SJSA1 (cell line): ENCODE measurements at regions not wholly inside any gene's neighbourhood (a gene's known extent, or its start where the extent isn't known, plus 50 kb on each side); places are given as distances from the start of the nearest gene placed in this dataset.

ENCODE experiments used
- DNase-seq, 2 experiments: peaks; one replicate each; pipeline ENCODE4 v3.0.0-alpha.2; 2015 to 2020; ENCODE audit warnings: low spot score in 2 of 2, low read depth in 1 of 2
- H3K27ac ChIP-seq: fragments of 250-450 bp; sonication (Bioruptor Pico); 2 replicates; pipeline ENCODE4 v1.5.1; 2020; ENCODE audit warnings: mild to moderate bottlenecking, moderate library complexity
- H3K27me3 ChIP-seq: fragments of 250-450 bp; sonication (Bioruptor Pico); replicated peaks from 2 replicates; pipeline ENCODE4 v1.5.1; 2020; ENCODE audit warnings: mild to moderate bottlenecking, moderate library complexity
- H3K36me3 ChIP-seq: fragments of 250-450 bp; sonication (Bioruptor Pico); 2 replicates; pipeline ENCODE4 v1.5.1; 2020; ENCODE audit warnings: mild to moderate bottlenecking
- H3K4me1 ChIP-seq: fragments of 250-450 bp; sonication (Bioruptor Pico); replicated peaks from 2 replicates; pipeline ENCODE4 v1.6.1; 2021; ENCODE audit warnings: mild to moderate bottlenecking
- H3K4me3 ChIP-seq: fragments of 250-450 bp; sonication (Bioruptor Pico); 2 replicates; pipeline ENCODE4 v1.5.1; 2020; ENCODE audit warnings: mild to moderate bottlenecking
- H3K9me3 ChIP-seq: fragments of 250-450 bp; sonication (Bioruptor Pico); replicated peaks from 2 replicates; pipeline ENCODE4 v1.5.1; 2020; ENCODE audit warnings: mild to moderate bottlenecking

- no peaks in the 10 kb centered on the region for H3K36me3 ChIP-seq
- no peak overlapping the region for H3K4me3 ChIP-seq
- no peaks in the 10 kb centered on the region for H3K27me3 ChIP-seq
- DNase-seq: no peak
- no peak overlapping the region for H3K27ac ChIP-seq
- H3K4me1 ChIP-seq: peaks cover 13% of the 10 kb centered on the region
- no peaks in the 10 kb centered on the region for H3K9me3 ChIP-seq
These were observed 97.1 kb upstream of the PLEKHG7 start for GRCh38 chr12:92605621-92606170.

- H3K4me3 ChIP-seq: no peak overlapping the region
- peaks cover 13% of the 10 kb centered on the region for H3K4me1 ChIP-seq
- no peak overlapping the region for H3K27ac ChIP-seq
- no peaks in the 10 kb centered on the region for H3K36me3 ChIP-seq
- DNase-seq: no peak
- H3K27me3 ChIP-seq: no peaks in the 10 kb centered on the region
- peaks cover 3% of the 10 kb centered on the region; the same call in 1 of the 2 replicates for H3K9me3 ChIP-seq
These were observed 98.0 kb upstream of the PLEKHG7 start for GRCh38 chr12:92604786-92605185.

GRCh38 chr12:92603741-92604432 lies 98.9 kb upstream of the PLEKHG7 start:
- Histone ChIP-seq H3K4me1 (peaks cover 13% of the 10 kb centered on the region), H3K27me3 (no peaks in the 10 kb centered on the region), H3K4me3 (no peak overlapping the region), H3K36me3 (no peaks in the 10 kb centered on the region), H3K9me3 (peaks cover 3% of the 10 kb centered on the region; the same call in 1 of the 2 replicates), H3K27ac (no peak overlapping the region)
- DNase-seq: no peak

- H3K4me3 ChIP-seq: no peak overlapping the region
- no peaks in the 10 kb centered on the region for H3K27me3 ChIP-seq
- H3K27ac ChIP-seq: peak overlapping the region; percentile 79
- no peaks in the 10 kb centered on the region for H3K36me3 ChIP-seq
- peaks cover 3% of the 10 kb centered on the region; the same call in 1 of the 2 replicates for H3K9me3 ChIP-seq
- peaks cover 13% of the 10 kb centered on the region for H3K4me1 ChIP-seq
- no peak for DNase-seq
These were observed 99.7 kb upstream of the PLEKHG7 start for GRCh38 chr12:92602930-92603623.

- Histone ChIP-seq H3K27me3 (no peaks in the 10 kb centered on the region), H3K9me3 (peaks cover 3% of the 10 kb centered on the region; the same call in 1 of the 2 replicates), H3K27ac (peak overlapping the region; percentile 79), H3K36me3 (no peaks in the 10 kb centered on the region), H3K4me3 (no peak overlapping the region), H3K4me1 (peaks cover 18% of the 10 kb centered on the region)
- DNase-seq: peak in 1 of 2 experiments; percentile 60
These were observed 100.3 kb upstream of the PLEKHG7 start for GRCh38 chr12:92602476-92602875.

- H3K9me3 ChIP-seq: peaks cover 3% of the 10 kb centered on the region; the same call in 1 of the 2 replicates
- H3K4me3 ChIP-seq: no peak overlapping the region
- H3K27ac ChIP-seq: peak overlapping the region; percentile 79
- DNase-seq: no peak
- H3K27me3 ChIP-seq: no peaks in the 10 kb centered on the region
- H3K36me3 ChIP-seq: no peaks in the 10 kb centered on the region
- peaks cover 21% of the 10 kb centered on the region for H3K4me1 ChIP-seq
These were observed 101.1 kb upstream of the PLEKHG7 start for GRCh38 chr12:92601680-92602079.

GRCh38 chr12:92601176-92601575 lies 101.6 kb upstream of the PLEKHG7 start:
- H3K4me3 ChIP-seq: no peak overlapping the region
- H3K27ac ChIP-seq: no peak overlapping the region
- H3K36me3 ChIP-seq: no peaks in the 10 kb centered on the region
- H3K4me1 ChIP-seq: peaks cover 26% of the 10 kb centered on the region
- H3K27me3 ChIP-seq: no peaks in the 10 kb centered on the region
- H3K9me3 ChIP-seq: peaks cover 3% of the 10 kb centered on the region; the same call in 1 of the 2 replicates
- DNase-seq: no peak

GRCh38 chr12:92600052-92600451 lies 102.7 kb upstream of the PLEKHG7 start:
- no peak for DNase-seq
- Histone ChIP-seq H3K4me3 (no peak overlapping the region), H3K9me3 (peaks cover 3% of the 10 kb centered on the region; the same call in 1 of the 2 replicates), H3K4me1 (peaks cover 29% of the 10 kb centered on the region), H3K36me3 (no peaks in the 10 kb centered on the region), H3K27ac (no peak overlapping the region), H3K27me3 (no peaks in the 10 kb centered on the region)

- H3K27me3 ChIP-seq: no peaks in the 10 kb centered on the region
- no peak for DNase-seq
- no peak overlapping the region for H3K27ac ChIP-seq
- H3K9me3 ChIP-seq: peaks cover 3% of the 10 kb centered on the region; the same call in 1 of the 2 replicates
- H3K4me1 ChIP-seq: peaks cover 45% of the 10 kb centered on the region
- H3K36me3 ChIP-seq: no peaks in the 10 kb centered on the region
- H3K4me3 ChIP-seq: no peak overlapping the region
These were observed 104.8 kb upstream of the PLEKHG7 start for GRCh38 chr12:92597997-92598396.

- H3K9me3 ChIP-seq: peaks cover 3% of the 10 kb centered on the region; the same call in 1 of the 2 replicates
- H3K4me1 ChIP-seq: peaks cover 36% of the 10 kb centered on the region
- H3K27me3 ChIP-seq: no peaks in the 10 kb centered on the region
- no peak for DNase-seq
- H3K4me3 ChIP-seq: no peak overlapping the region
- H3K27ac ChIP-seq: no peak overlapping the region
- H3K36me3 ChIP-seq: no peaks in the 10 kb centered on the region
These were observed 105.7 kb upstream of the PLEKHG7 start for GRCh38 chr12:92597118-92597517.

- H3K27ac ChIP-seq: no peak overlapping the region
- H3K9me3 ChIP-seq: peaks cover 3% of the 10 kb centered on the region; the same call in 1 of the 2 replicates
- H3K4me1 ChIP-seq: peaks cover 33% of the 10 kb centered on the region
- no peak for DNase-seq
- H3K27me3 ChIP-seq: no peaks in the 10 kb centered on the region
- no peaks in the 10 kb centered on the region for H3K36me3 ChIP-seq
- no peak overlapping the region for H3K4me3 ChIP-seq
These were observed 106.4 kb upstream of the PLEKHG7 start for GRCh38 chr12:92596383-92596782.

GRCh38 chr12:92595663-92596062 lies 107.1 kb upstream of the PLEKHG7 start:
- no peaks in the 10 kb centered on the region for H3K27me3 ChIP-seq
- peaks cover 3% of the 10 kb centered on the region; the same call in 1 of the 2 replicates for H3K9me3 ChIP-seq
- peaks cover 33% of the 10 kb centered on the region for H3K4me1 ChIP-seq
- H3K4me3 ChIP-seq: no peak overlapping the region
- H3K36me3 ChIP-seq: no peaks in the 10 kb centered on the region
- no peak for DNase-seq
- no peak overlapping the region for H3K27ac ChIP-seq

- DNase-seq: peak; percentile 79 to 81
- Histone ChIP-seq H3K4me1 (peaks cover 33% of the 10 kb centered on the region), H3K27ac (peak overlapping the region; percentile 41), H3K4me3 (no peak overlapping the region), H3K36me3 (no peaks in the 10 kb centered on the region), H3K9me3 (no peaks in the 10 kb centered on the region), H3K27me3 (no peaks in the 10 kb centered on the region)
These were observed 108.9 kb upstream of the PLEKHG7 start for GRCh38 chr12:92593734-92594402.
